ENCODE measurements at regions not wholly inside any gene's neighbourhood (a gene's known extent, or its start where the extent isn't known, plus 50 kb on each side); places are given as distances from the start of the nearest gene placed in this dataset.

GRCh38 chr12:76216585-76217472 lies 131.4 kb downstream of the BBS10 start:
- no peak overlapping the region for H3K27ac ChIP-seq (ENCODE audit: low read length)
- H3K27me3 ChIP-seq (ENCODE audit: low read depth, low read length), result no peaks in the 10 kb centered on the region
- H3K4me1 ChIP-seq (ENCODE audit: control insufficient read depth in 1 of 2, insufficient read depth in 2 of 2, low read length in 2 of 2), result no peaks in the 10 kb centered on the region
- H3K36me3 ChIP-seq (ENCODE audit: control insufficient read depth in 1 of 2, insufficient read depth in 2 of 2, low read length in 2 of 2), result no peaks in the 10 kb centered on the region
- H3K9me3 ChIP-seq (ENCODE audit: control insufficient read depth in 1 of 2, low read length in 2 of 2), result no peaks in the 10 kb centered on the region
- H3K4me3 ChIP-seq (ENCODE audit: low read depth in 1 of 2, low read length in 2 of 2), result no peak overlapping the region

GRCh38 chr12:76208129-76208528 lies 123.6 kb upstream of the NAP1L1 start:
- no peaks in the 10 kb centered on the region for H3K27me3 ChIP-seq (ENCODE audit: low read depth, low read length)
- no peaks in the 10 kb centered on the region for H3K4me1 ChIP-seq (ENCODE audit: control insufficient read depth in 1 of 2, insufficient read depth in 2 of 2, low read length in 2 of 2)
- H3K27ac ChIP-seq (ENCODE audit: low read length), result no peak overlapping the region
- H3K4me3 ChIP-seq (ENCODE audit: low read depth in 1 of 2, low read length in 2 of 2), result no peak overlapping the region
- H3K9me3 ChIP-seq (ENCODE audit: control insufficient read depth in 1 of 2, low read length in 2 of 2), result no peaks in the 10 kb centered on the region
- no peaks in the 10 kb centered on the region for H3K36me3 ChIP-seq (ENCODE audit: control insufficient read depth in 1 of 2, insufficient read depth in 2 of 2, low read length in 2 of 2)

GRCh38 chr12:76206677-76207072 lies 122.2 kb upstream of the NAP1L1 start:
- Histone ChIP-seq H3K4me1 (ENCODE audit: control insufficient read depth in 1 of 2, insufficient read depth in 2 of 2, low read length in 2 of 2) (no peaks in the 10 kb centered on the region), H3K36me3 (ENCODE audit: control insufficient read depth in 1 of 2, insufficient read depth in 2 of 2, low read length in 2 of 2) (no peaks in the 10 kb centered on the region), H3K27ac (ENCODE audit: low read length) (no peak overlapping the region), H3K27me3 (ENCODE audit: low read depth, low read length) (no peaks in the 10 kb centered on the region), H3K4me3 (ENCODE audit: low read depth in 1 of 2, low read length in 2 of 2) (no peak overlapping the region), H3K9me3 (ENCODE audit: control insufficient read depth in 1 of 2, low read length in 2 of 2) (no peaks in the 10 kb centered on the region)

GRCh38 chr12:76206039-76206676 lies 121.7 kb upstream of the NAP1L1 start:
- Histone ChIP-seq H3K36me3 (ENCODE audit: control insufficient read depth in 1 of 2, insufficient read depth in 2 of 2, low read length in 2 of 2) (no peaks in the 10 kb centered on the region), H3K9me3 (ENCODE audit: control insufficient read depth in 1 of 2, low read length in 2 of 2) (no peaks in the 10 kb centered on the region), H3K27me3 (ENCODE audit: low read depth, low read length) (no peaks in the 10 kb centered on the region), H3K27ac (ENCODE audit: low read length) (no peak overlapping the region), H3K4me1 (ENCODE audit: control insufficient read depth in 1 of 2, insufficient read depth in 2 of 2, low read length in 2 of 2) (no peaks in the 10 kb centered on the region), H3K4me3 (ENCODE audit: low read depth in 1 of 2, low read length in 2 of 2) (no peak overlapping the region)

- Histone ChIP-seq H3K27ac (ENCODE audit: low read length) (no peak overlapping the region), H3K27me3 (ENCODE audit: low read depth, low read length) (no peaks in the 10 kb centered on the region)
Measured at GRCh38 chr12:76202621-76203020, 118.1 kb upstream of the NAP1L1 start.

GRCh38 chr12:76201758-76202157 lies 117.3 kb upstream of the NAP1L1 start:
- Histone ChIP-seq H3K36me3 (ENCODE audit: control insufficient read depth in 1 of 2, insufficient read depth in 2 of 2, low read length in 2 of 2) (no peaks in the 10 kb centered on the region), H3K4me1 (ENCODE audit: control insufficient read depth in 1 of 2, insufficient read depth in 2 of 2, low read length in 2 of 2) (no peaks in the 10 kb centered on the region), H3K4me3 (ENCODE audit: low read depth in 1 of 2, low read length in 2 of 2) (no peak overlapping the region), H3K9me3 (ENCODE audit: control insufficient read depth in 1 of 2, low read length in 2 of 2) (peaks cover 17% of the 10 kb centered on the region in 2 donors), H3K27ac (ENCODE audit: low read length) (no peak overlapping the region), H3K27me3 (ENCODE audit: low read depth, low read length) (no peaks in the 10 kb centered on the region)

More at GRCh38 chr12:76202621-76203020, 118.1 kb upstream of the NAP1L1 start:
- no peaks in the 10 kb centered on the region for H3K4me1 ChIP-seq (ENCODE audit: control insufficient read depth in 1 of 2, insufficient read depth in 2 of 2, low read length in 2 of 2)
- H3K9me3 ChIP-seq (ENCODE audit: control insufficient read depth in 1 of 2, low read length in 2 of 2), result peaks cover 17% of the 10 kb centered on the region in 2 donors
- no peak overlapping the region for H3K4me3 ChIP-seq (ENCODE audit: low read depth in 1 of 2, low read length in 2 of 2)
- no peaks in the 10 kb centered on the region for H3K36me3 ChIP-seq (ENCODE audit: control insufficient read depth in 1 of 2, insufficient read depth in 2 of 2, low read length in 2 of 2)

GRCh38 chr12:76201316-76201715 lies 116.8 kb upstream of the NAP1L1 start:
- Histone ChIP-seq H3K4me1 (ENCODE audit: control insufficient read depth in 1 of 2, insufficient read depth in 2 of 2, low read length in 2 of 2) (no peaks in the 10 kb centered on the region), H3K27ac (ENCODE audit: low read length) (no peak overlapping the region), H3K36me3 (ENCODE audit: control insufficient read depth in 1 of 2, insufficient read depth in 2 of 2, low read length in 2 of 2) (no peaks in the 10 kb centered on the region), H3K9me3 (ENCODE audit: control insufficient read depth in 1 of 2, low read length in 2 of 2) (peaks cover 17% of the 10 kb centered on the region in 2 donors), H3K4me3 (ENCODE audit: low read depth in 1 of 2, low read length in 2 of 2) (no peak overlapping the region), H3K27me3 (ENCODE audit: low read depth, low read length) (no peaks in the 10 kb centered on the region)

- Histone ChIP-seq H3K4me1 (ENCODE audit: control insufficient read depth in 1 of 2, insufficient read depth in 2 of 2, low read length in 2 of 2) (no peaks in the 10 kb centered on the region), H3K27me3 (ENCODE audit: low read depth, low read length) (no peaks in the 10 kb centered on the region), H3K9me3 (ENCODE audit: control insufficient read depth in 1 of 2, low read length in 2 of 2) (peaks cover 17% of the 10 kb centered on the region in 2 donors), H3K27ac (ENCODE audit: low read length) (no peak overlapping the region), H3K4me3 (ENCODE audit: low read depth in 1 of 2, low read length in 2 of 2) (no peak overlapping the region), H3K36me3 (ENCODE audit: control insufficient read depth in 1 of 2, insufficient read depth in 2 of 2, low read length in 2 of 2) (no peaks in the 10 kb centered on the region)
Measured at GRCh38 chr12:76199808-76200207, 115.3 kb upstream of the NAP1L1 start.

GRCh38 chr12:76198839-76199238 lies 114.4 kb upstream of the NAP1L1 start:
- no peaks in the 10 kb centered on the region for H3K27me3 ChIP-seq (ENCODE audit: low read depth, low read length)
- H3K9me3 ChIP-seq (ENCODE audit: control insufficient read depth in 1 of 2, low read length in 2 of 2), result peaks cover 17% of the 10 kb centered on the region in 2 donors
- H3K4me3 ChIP-seq (ENCODE audit: low read depth in 1 of 2, low read length in 2 of 2), result no peak overlapping the region
- no peaks in the 10 kb centered on the region for H3K36me3 ChIP-seq (ENCODE audit: control insufficient read depth in 1 of 2, insufficient read depth in 2 of 2, low read length in 2 of 2)
- H3K4me1 ChIP-seq (ENCODE audit: control insufficient read depth in 1 of 2, insufficient read depth in 2 of 2, low read length in 2 of 2), result no peaks in the 10 kb centered on the region
- no peak overlapping the region for H3K27ac ChIP-seq (ENCODE audit: low read length)

- no peaks in the 10 kb centered on the region for H3K36me3 ChIP-seq (ENCODE audit: control insufficient read depth in 1 of 2, insufficient read depth in 2 of 2, low read length in 2 of 2)
- H3K4me1 ChIP-seq (ENCODE audit: control insufficient read depth in 1 of 2, insufficient read depth in 2 of 2, low read length in 2 of 2), result no peaks in the 10 kb centered on the region
- no peaks in the 10 kb centered on the region for H3K27me3 ChIP-seq (ENCODE audit: low read depth, low read length)
- H3K4me3 ChIP-seq (ENCODE audit: low read depth in 1 of 2, low read length in 2 of 2), result no peak overlapping the region
- peaks cover 17% of the 10 kb centered on the region in 2 donors for H3K9me3 ChIP-seq (ENCODE audit: control insufficient read depth in 1 of 2, low read length in 2 of 2)
- no peak overlapping the region for H3K27ac ChIP-seq (ENCODE audit: low read length)
Measured at GRCh38 chr12:76197283-76197682, 112.8 kb upstream of the NAP1L1 start.

- Histone ChIP-seq H3K9me3 (ENCODE audit: control insufficient read depth in 1 of 2, low read length in 2 of 2) (peaks cover 17% of the 10 kb centered on the region in 2 donors), H3K27ac (ENCODE audit: low read length) (no peak overlapping the region), H3K4me3 (ENCODE audit: low read depth in 1 of 2, low read length in 2 of 2) (no peak overlapping the region), H3K36me3 (ENCODE audit: control insufficient read depth in 1 of 2, insufficient read depth in 2 of 2, low read length in 2 of 2) (no peaks in the 10 kb centered on the region), H3K27me3 (ENCODE audit: low read depth, low read length) (no peaks in the 10 kb centered on the region), H3K4me1 (ENCODE audit: control insufficient read depth in 1 of 2, insufficient read depth in 2 of 2, low read length in 2 of 2) (no peaks in the 10 kb centered on the region)
Measured at GRCh38 chr12:76195920-76196319, 111.4 kb upstream of the NAP1L1 start.
